Ureter (tissue), 1 donor: ENCODE measurements at regions not wholly inside any gene's neighbourhood (a gene's known extent, or its start where the extent isn't known, plus 50 kb on each side); places are given as distances from the start of the nearest gene placed in this dataset.
"Not testable (repeated sequence)": the region's sequence is repeated elsewhere in the genome, so short reads cannot be mapped to it uniquely, and the experiment has no call there.

Experiments used
- DNase-seq: peaks from one replicate; pipeline ENCODE4 v3.0.0-alpha.2; 2020; ENCODE audit warnings: low spot score
- donor health status: DM: yes; HTN: yes; CAD: no.

GRCh38 chr11:29251738-29252137 lies 765.1 kb downstream of the KCNA4 start:
- DNase-seq: no peak

- DNase-seq: no peak
These were observed 767.1 kb downstream of the KCNA4 start for GRCh38 chr11:29249713-29250112.

- DNase-seq: no peak
These were observed 772.5 kb downstream of the KCNA4 start for GRCh38 chr11:29244355-29244754.

- DNase-seq: no peak
These were observed 773.2 kb downstream of the KCNA4 start for GRCh38 chr11:29243616-29244015.

- DNase-seq: no peak
These were observed 784.8 kb downstream of the KCNA4 start for GRCh38 chr11:29231991-29232390.

- no peak for DNase-seq
These were observed 785.2 kb downstream of the KCNA4 start for GRCh38 chr11:29231586-29231985.

- DNase-seq: no peak
These were observed 789.0 kb downstream of the KCNA4 start for GRCh38 chr11:29227811-29228210.

- no peak for DNase-seq
These were observed 792.0 kb downstream of the KCNA4 start for GRCh38 chr11:29224739-29225384.

- not testable (repeated sequence) for DNase-seq
These were observed 797.3 kb downstream of the KCNA4 start for GRCh38 chr11:29219531-29219930.

- no peak for DNase-seq
These were observed 798.9 kb downstream of the KCNA4 start for GRCh38 chr11:29217901-29218300.

GRCh38 chr11:29214833-29215232 lies 802.0 kb downstream of the KCNA4 start:
- no peak for DNase-seq

- no peak for DNase-seq
These were observed 805.6 kb downstream of the KCNA4 start for GRCh38 chr11:29211202-29211601.

- DNase-seq: no peak
These were observed 806.4 kb downstream of the KCNA4 start for GRCh38 chr11:29210426-29210825.

GRCh38 chr11:29208117-29208516 lies 808.7 kb downstream of the KCNA4 start:
- no peak for DNase-seq

- no peak for DNase-seq
These were observed 815.9 kb downstream of the KCNA4 start for GRCh38 chr11:29200791-29201562.

GRCh38 chr11:29190313-29190712 lies 826.5 kb downstream of the KCNA4 start:
- DNase-seq: no peak

GRCh38 chr11:29187215-29187614 lies 829.6 kb downstream of the KCNA4 start:
- no peak for DNase-seq

- DNase-seq: no peak
These were observed 831.6 kb downstream of the KCNA4 start for GRCh38 chr11:29184939-29185890.

- no peak for DNase-seq
These were observed 833.5 kb downstream of the KCNA4 start for GRCh38 chr11:29183301-29183700.

GRCh38 chr11:29173660-29174062 lies 843.2 kb downstream of the KCNA4 start:
- DNase-seq: no peak

GRCh38 chr11:29171360-29171950 lies 845.4 kb downstream of the KCNA4 start:
- no peak for DNase-seq

GRCh38 chr11:29166306-29166705 lies 850.5 kb downstream of the KCNA4 start:
- DNase-seq: no peak
